22Rv1 (cell line): ENCODE measurements at regions not wholly inside any gene's neighbourhood (a gene's known extent, or its start where the extent isn't known, plus 50 kb on each side); places are given as distances from the start of the nearest gene placed in this dataset.

ENCODE experiments used
- ZFX ChIP-seq: fragments of 450-650 bp; IDR thresholded peaks from 2 replicates; pipeline ENCODE4 v1.6.1; 2017; ENCODE audit warnings: antibody characterized with exemption, borderline replicate concordance
- TF ChIP-seq, protein P1 (sequence below): fragments of 450-650 bp; IDR thresholded peaks from 2 replicates; pipeline ENCODE4 v1.5.1; 2017; ENCODE audit warnings: mild to moderate bottlenecking

DNA sequence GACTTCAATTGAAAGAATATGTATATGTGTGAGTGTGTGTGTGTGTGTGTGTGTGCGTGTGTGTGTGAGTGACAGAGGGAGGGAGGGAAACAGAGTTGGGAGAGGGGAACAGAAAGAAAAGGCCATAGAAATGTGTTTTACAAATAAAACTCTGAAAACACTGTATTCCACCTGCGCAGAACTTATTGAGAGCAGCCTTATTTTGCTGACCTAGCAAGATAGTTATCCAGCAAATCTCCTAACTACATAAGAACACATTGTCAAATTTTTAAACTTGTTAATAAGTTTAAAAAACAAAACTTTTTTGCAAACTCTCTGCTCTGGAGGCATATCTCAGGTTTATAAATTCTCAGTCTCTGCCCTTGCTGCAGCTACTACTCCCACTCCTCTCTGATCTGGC, 217.9 kb upstream of the NOCT start:
- TF ChIP-seq, protein P1, sequence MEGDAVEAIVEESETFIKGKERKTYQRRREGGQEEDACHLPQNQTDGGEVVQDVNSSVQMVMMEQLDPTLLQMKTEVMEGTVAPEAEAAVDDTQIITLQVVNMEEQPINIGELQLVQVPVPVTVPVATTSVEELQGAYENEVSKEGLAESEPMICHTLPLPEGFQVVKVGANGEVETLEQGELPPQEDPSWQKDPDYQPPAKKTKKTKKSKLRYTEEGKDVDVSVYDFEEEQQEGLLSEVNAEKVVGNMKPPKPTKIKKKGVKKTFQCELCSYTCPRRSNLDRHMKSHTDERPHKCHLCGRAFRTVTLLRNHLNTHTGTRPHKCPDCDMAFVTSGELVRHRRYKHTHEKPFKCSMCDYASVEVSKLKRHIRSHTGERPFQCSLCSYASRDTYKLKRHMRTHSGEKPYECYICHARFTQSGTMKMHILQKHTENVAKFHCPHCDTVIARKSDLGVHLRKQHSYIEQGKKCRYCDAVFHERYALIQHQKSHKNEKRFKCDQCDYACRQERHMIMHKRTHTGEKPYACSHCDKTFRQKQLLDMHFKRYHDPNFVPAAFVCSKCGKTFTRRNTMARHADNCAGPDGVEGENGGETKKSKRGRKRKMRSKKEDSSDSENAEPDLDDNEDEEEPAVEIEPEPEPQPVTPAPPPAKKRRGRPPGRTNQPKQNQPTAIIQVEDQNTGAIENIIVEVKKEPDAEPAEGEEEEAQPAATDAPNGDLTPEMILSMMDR: no peak
- TF ChIP-seq ZFX: no peak
